Loucy (cell line): ENCODE measurements at regions not wholly inside any gene's neighbourhood (a gene's known extent, or its start where the extent isn't known, plus 50 kb on each side); places are given as distances from the start of the nearest gene placed in this dataset.

ENCODE experiments used
- EZH2phosphoT487 ChIP-seq: fragments of 200-600 bp; IDR thresholded peaks from 2 replicates; pipeline ENCODE4 v1.6.1; 2018; ENCODE audit warnings: antibody characterized with exemption, mild to moderate bottlenecking, moderate library complexity, borderline replicate concordance
- TF ChIP-seq, protein P1 (sequence below): fragments of 200-600 bp; sonication (generic); conservative IDR thresholded peaks from 2 replicates; pipeline ENCODE4 v1.5.1; 2014; ENCODE audit warnings: mild to moderate bottlenecking, antibody characterized with exemption, low read length

DNA sequence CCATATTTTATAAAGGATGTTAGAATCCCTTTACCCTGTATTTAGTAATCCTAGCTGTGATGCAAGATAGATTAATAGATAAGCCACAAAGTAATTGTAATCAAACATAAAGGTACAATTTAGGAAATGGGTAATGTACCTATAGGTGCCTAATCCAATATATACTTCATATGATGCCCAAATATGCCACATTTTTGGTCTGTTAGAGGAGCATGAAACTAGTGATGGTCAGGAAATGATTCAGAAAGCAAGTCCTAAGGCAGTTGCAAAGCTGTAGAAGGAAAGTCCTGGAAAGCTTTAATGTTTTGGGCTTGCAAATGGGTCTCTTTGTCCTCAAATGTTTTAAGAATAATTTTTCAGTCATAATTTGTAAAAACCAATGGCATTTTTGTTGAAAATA is 76.6 kb upstream of the PTPRK start:
- TF ChIP-seq, protein P1, sequence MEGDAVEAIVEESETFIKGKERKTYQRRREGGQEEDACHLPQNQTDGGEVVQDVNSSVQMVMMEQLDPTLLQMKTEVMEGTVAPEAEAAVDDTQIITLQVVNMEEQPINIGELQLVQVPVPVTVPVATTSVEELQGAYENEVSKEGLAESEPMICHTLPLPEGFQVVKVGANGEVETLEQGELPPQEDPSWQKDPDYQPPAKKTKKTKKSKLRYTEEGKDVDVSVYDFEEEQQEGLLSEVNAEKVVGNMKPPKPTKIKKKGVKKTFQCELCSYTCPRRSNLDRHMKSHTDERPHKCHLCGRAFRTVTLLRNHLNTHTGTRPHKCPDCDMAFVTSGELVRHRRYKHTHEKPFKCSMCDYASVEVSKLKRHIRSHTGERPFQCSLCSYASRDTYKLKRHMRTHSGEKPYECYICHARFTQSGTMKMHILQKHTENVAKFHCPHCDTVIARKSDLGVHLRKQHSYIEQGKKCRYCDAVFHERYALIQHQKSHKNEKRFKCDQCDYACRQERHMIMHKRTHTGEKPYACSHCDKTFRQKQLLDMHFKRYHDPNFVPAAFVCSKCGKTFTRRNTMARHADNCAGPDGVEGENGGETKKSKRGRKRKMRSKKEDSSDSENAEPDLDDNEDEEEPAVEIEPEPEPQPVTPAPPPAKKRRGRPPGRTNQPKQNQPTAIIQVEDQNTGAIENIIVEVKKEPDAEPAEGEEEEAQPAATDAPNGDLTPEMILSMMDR: no peak
- TF ChIP-seq EZH2phosphoT487: no peak
